GM23338 (cell line): ENCODE measurements at regions not wholly inside any gene's neighbourhood (a gene's known extent, or its start where the extent isn't known, plus 50 kb on each side); places are given as distances from the start of the nearest gene placed in this dataset.
"Not testable (repeated sequence)": the region's sequence is repeated elsewhere in the genome, so short reads cannot be mapped to it uniquely, and the experiment has no call there.

ENCODE experiments used
- CREB1 ChIP-seq: fragments of 250-450 bp; sonication (Bioruptor Pico); IDR thresholded peaks from 2 replicates; pipeline ENCODE4 v1.5.0; 2020; ENCODE audit warnings: low read depth, mild to moderate bottlenecking, moderate library complexity
- EZH2 ChIP-seq: fragments of 200-600 bp; sonication (generic); IDR thresholded peaks from one replicate; pipeline ENCODE4 v1.8.0; 2017; ENCODE audit warnings: antibody characterized with exemption, mild to moderate bottlenecking, low read depth; ENCODE audit not compliant: unreplicated experiment
- EZH2phosphoT487 ChIP-seq: fragments of 200-600 bp; sonication (generic); IDR thresholded peaks from one replicate; pipeline ENCODE4 v1.8.1; 2018; ENCODE audit warnings: antibody characterized with exemption; ENCODE audit not compliant: unreplicated experiment
- POLR2AphosphoS5 ChIP-seq: IDR thresholded peaks from 2 replicates; pipeline ENCODE4 v1.6.1; 2016; ENCODE audit warnings: antibody characterized with exemption, low read depth
- STAT1 ChIP-seq: IDR thresholded peaks from one replicate; pipeline ENCODE4 v1.6.1; 2016; ENCODE audit warnings: antibody characterized with exemption; ENCODE audit not compliant: unreplicated experiment
- TF ChIP-seq, protein P1 (sequence below), 2 experiments: fragments of 200-600 bp in 1 of 2; sonication (generic) in 1 of 2; conservative IDR thresholded peaks; 2 replicates each; pipeline versions ENCODE4 v1.5.1 to v1.6.1; 2016 to 2017; ENCODE audit warnings: antibody characterized with exemption in 2 of 2, low read depth in 2 of 2, mild to moderate bottlenecking in 2 of 2, moderate library complexity in 1 of 2
- TF ChIP-seq, protein P2 (sequence below): IDR thresholded peaks from one replicate; pipeline ENCODE4 v1.6.1; 2018; ENCODE audit warnings: antibody characterized with exemption; ENCODE audit not compliant: unreplicated experiment
- TF ChIP-seq, protein P3 (sequence below): IDR thresholded peaks from 2 replicates; pipeline ENCODE4 v1.6.1; 2016; ENCODE audit warnings: antibody characterized with exemption

DNA sequence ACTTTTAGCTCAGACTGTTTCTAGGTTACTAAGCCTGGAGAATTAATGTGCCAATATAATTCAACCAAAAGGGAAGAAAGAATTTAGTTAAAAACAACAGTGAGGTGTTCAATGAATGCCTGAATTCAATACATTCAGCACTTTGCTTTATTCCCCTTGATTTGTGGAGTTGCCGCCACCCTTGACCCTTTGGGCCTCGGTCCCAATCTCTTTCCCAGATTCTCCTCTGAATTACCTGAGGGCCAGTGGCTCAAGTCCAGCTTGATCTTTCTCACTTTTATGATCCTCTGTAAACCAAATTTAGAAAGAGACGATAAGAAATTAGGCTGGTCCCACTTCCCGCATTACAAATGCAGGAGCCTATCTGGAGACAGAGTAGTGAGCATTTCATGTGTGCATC lies 98.7 kb downstream of the NBPF8 start:
- not testable (repeated sequence) for TF ChIP-seq EZH2phosphoT487; EZH2; POLR2AphosphoS5; CREB1 (CRISPR knock-in tag); STAT1
- TF ChIP-seq, protein P1, sequence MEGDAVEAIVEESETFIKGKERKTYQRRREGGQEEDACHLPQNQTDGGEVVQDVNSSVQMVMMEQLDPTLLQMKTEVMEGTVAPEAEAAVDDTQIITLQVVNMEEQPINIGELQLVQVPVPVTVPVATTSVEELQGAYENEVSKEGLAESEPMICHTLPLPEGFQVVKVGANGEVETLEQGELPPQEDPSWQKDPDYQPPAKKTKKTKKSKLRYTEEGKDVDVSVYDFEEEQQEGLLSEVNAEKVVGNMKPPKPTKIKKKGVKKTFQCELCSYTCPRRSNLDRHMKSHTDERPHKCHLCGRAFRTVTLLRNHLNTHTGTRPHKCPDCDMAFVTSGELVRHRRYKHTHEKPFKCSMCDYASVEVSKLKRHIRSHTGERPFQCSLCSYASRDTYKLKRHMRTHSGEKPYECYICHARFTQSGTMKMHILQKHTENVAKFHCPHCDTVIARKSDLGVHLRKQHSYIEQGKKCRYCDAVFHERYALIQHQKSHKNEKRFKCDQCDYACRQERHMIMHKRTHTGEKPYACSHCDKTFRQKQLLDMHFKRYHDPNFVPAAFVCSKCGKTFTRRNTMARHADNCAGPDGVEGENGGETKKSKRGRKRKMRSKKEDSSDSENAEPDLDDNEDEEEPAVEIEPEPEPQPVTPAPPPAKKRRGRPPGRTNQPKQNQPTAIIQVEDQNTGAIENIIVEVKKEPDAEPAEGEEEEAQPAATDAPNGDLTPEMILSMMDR (conservative IDR thresholded peaks at IDR 0.05; ENCODE audit: low read depth in 2 of 2), result not testable (repeated sequence)
- TF ChIP-seq, protein P2, sequence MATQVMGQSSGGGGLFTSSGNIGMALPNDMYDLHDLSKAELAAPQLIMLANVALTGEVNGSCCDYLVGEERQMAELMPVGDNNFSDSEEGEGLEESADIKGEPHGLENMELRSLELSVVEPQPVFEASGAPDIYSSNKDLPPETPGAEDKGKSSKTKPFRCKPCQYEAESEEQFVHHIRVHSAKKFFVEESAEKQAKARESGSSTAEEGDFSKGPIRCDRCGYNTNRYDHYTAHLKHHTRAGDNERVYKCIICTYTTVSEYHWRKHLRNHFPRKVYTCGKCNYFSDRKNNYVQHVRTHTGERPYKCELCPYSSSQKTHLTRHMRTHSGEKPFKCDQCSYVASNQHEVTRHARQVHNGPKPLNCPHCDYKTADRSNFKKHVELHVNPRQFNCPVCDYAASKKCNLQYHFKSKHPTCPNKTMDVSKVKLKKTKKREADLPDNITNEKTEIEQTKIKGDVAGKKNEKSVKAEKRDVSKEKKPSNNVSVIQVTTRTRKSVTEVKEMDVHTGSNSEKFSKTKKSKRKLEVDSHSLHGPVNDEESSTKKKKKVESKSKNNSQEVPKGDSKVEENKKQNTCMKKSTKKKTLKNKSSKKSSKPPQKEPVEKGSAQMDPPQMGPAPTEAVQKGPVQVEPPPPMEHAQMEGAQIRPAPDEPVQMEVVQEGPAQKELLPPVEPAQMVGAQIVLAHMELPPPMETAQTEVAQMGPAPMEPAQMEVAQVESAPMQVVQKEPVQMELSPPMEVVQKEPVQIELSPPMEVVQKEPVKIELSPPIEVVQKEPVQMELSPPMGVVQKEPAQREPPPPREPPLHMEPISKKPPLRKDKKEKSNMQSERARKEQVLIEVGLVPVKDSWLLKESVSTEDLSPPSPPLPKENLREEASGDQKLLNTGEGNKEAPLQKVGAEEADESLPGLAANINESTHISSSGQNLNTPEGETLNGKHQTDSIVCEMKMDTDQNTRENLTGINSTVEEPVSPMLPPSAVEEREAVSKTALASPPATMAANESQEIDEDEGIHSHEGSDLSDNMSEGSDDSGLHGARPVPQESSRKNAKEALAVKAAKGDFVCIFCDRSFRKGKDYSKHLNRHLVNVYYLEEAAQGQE, result not testable (repeated sequence)
- TF ChIP-seq, protein P3, sequence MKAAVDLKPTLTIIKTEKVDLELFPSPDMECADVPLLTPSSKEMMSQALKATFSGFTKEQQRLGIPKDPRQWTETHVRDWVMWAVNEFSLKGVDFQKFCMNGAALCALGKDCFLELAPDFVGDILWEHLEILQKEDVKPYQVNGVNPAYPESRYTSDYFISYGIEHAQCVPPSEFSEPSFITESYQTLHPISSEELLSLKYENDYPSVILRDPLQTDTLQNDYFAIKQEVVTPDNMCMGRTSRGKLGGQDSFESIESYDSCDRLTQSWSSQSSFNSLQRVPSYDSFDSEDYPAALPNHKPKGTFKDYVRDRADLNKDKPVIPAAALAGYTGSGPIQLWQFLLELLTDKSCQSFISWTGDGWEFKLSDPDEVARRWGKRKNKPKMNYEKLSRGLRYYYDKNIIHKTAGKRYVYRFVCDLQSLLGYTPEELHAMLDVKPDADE, result not testable (repeated sequence)
